ENCODE measurements at regions not wholly inside any gene's neighbourhood (a gene's known extent, or its start where the extent isn't known, plus 50 kb on each side); places are given as distances from the start of the nearest gene placed in this dataset.

GRCh38 chr4:152095701-152096070 is 334.9 kb upstream of the GATB start:
- Histone ChIP-seq H3K27me3 (ENCODE audit: control insufficient read depth in 3 of 3, insufficient read depth in 3 of 3, low read length in 3 of 3) (no peaks in the 10 kb centered on the region), H3K36me3 (ENCODE audit: control insufficient read depth in 3 of 3, insufficient read depth in 3 of 3, low read length in 3 of 3) (no peaks in the 10 kb centered on the region), H3K9me3 (ENCODE audit: control insufficient read depth in 3 of 3, low read length in 3 of 3) (no peaks in the 10 kb centered on the region), H3K9ac (ENCODE audit: low read depth in 1 of 3, low read length in 3 of 3) (no peak overlapping the region), H3K4me1 (ENCODE audit: control insufficient read depth in 3 of 3, insufficient read depth in 3 of 3, low read length in 3 of 3) (peaks cover 0 to 4% (median 3%) of the 10 kb centered on the region in 3 donors), H3K27ac (ENCODE audit: low read depth, low read length) (no peak overlapping the region), H3K4me3 (ENCODE audit: low read length in 3 of 3) (no peak overlapping the region)

GRCh38 chr4:152094970-152095700 is 334.3 kb upstream of the GATB start:
- no peaks in the 10 kb centered on the region for H3K27me3 ChIP-seq (ENCODE audit: control insufficient read depth in 3 of 3, insufficient read depth in 3 of 3, low read length in 3 of 3)
- H3K4me1 ChIP-seq (ENCODE audit: control insufficient read depth in 3 of 3, insufficient read depth in 3 of 3, low read length in 3 of 3): no peaks in the 10 kb centered on the region
- no peak overlapping the region for H3K4me3 ChIP-seq (ENCODE audit: low read length in 3 of 3)
- no peak overlapping the region for H3K27ac ChIP-seq (ENCODE audit: low read depth, low read length)
- no peaks in the 10 kb centered on the region for H3K9me3 ChIP-seq (ENCODE audit: control insufficient read depth in 3 of 3, low read length in 3 of 3)
- H3K36me3 ChIP-seq (ENCODE audit: control insufficient read depth in 3 of 3, insufficient read depth in 3 of 3, low read length in 3 of 3): no peaks in the 10 kb centered on the region
- no peak overlapping the region for H3K9ac ChIP-seq (ENCODE audit: low read depth in 1 of 3, low read length in 3 of 3)

- no peak overlapping the region for H3K4me3 ChIP-seq (ENCODE audit: low read length in 3 of 3)
- no peaks in the 10 kb centered on the region for H3K4me1 ChIP-seq (ENCODE audit: control insufficient read depth in 3 of 3, insufficient read depth in 3 of 3, low read length in 3 of 3)
- no peaks in the 10 kb centered on the region for H3K9me3 ChIP-seq (ENCODE audit: control insufficient read depth in 3 of 3, low read length in 3 of 3)
- H3K9ac ChIP-seq (ENCODE audit: low read depth in 1 of 3, low read length in 3 of 3): no peak overlapping the region
- no peaks in the 10 kb centered on the region for H3K27me3 ChIP-seq (ENCODE audit: control insufficient read depth in 3 of 3, insufficient read depth in 3 of 3, low read length in 3 of 3)
- no peak overlapping the region for H3K27ac ChIP-seq (ENCODE audit: low read depth, low read length)
- H3K36me3 ChIP-seq (ENCODE audit: control insufficient read depth in 3 of 3, insufficient read depth in 3 of 3, low read length in 3 of 3): no peaks in the 10 kb centered on the region
Measured at GRCh38 chr4:152091405-152091804, 330.6 kb upstream of the GATB start.

GRCh38 chr4:152090543-152090942 is 329.7 kb upstream of the GATB start:
- H3K27me3 ChIP-seq (ENCODE audit: control insufficient read depth in 3 of 3, insufficient read depth in 3 of 3, low read length in 3 of 3): no peaks in the 10 kb centered on the region
- no peaks in the 10 kb centered on the region for H3K36me3 ChIP-seq (ENCODE audit: control insufficient read depth in 3 of 3, insufficient read depth in 3 of 3, low read length in 3 of 3)
- H3K9me3 ChIP-seq (ENCODE audit: control insufficient read depth in 3 of 3, low read length in 3 of 3): no peaks in the 10 kb centered on the region
- H3K4me1 ChIP-seq (ENCODE audit: control insufficient read depth in 3 of 3, insufficient read depth in 3 of 3, low read length in 3 of 3): no peaks in the 10 kb centered on the region
- no peak overlapping the region for H3K9ac ChIP-seq (ENCODE audit: low read depth in 1 of 3, low read length in 3 of 3)
- H3K27ac ChIP-seq (ENCODE audit: low read depth, low read length): no peak overlapping the region
- H3K4me3 ChIP-seq (ENCODE audit: low read length in 3 of 3): no peak overlapping the region

GRCh38 chr4:152089584-152089983 is 328.8 kb upstream of the GATB start:
- Histone ChIP-seq H3K9ac (ENCODE audit: low read depth in 1 of 3, low read length in 3 of 3) (no peak overlapping the region), H3K27ac (ENCODE audit: low read depth, low read length) (no peak overlapping the region), H3K36me3 (ENCODE audit: control insufficient read depth in 3 of 3, insufficient read depth in 3 of 3, low read length in 3 of 3) (no peaks in the 10 kb centered on the region), H3K4me1 (ENCODE audit: control insufficient read depth in 3 of 3, insufficient read depth in 3 of 3, low read length in 3 of 3) (no peaks in the 10 kb centered on the region), H3K27me3 (ENCODE audit: control insufficient read depth in 3 of 3, insufficient read depth in 3 of 3, low read length in 3 of 3) (no peaks in the 10 kb centered on the region), H3K4me3 (ENCODE audit: low read length in 3 of 3) (no peak overlapping the region), H3K9me3 (ENCODE audit: control insufficient read depth in 3 of 3, low read length in 3 of 3) (no peaks in the 10 kb centered on the region)

- H3K27ac ChIP-seq (ENCODE audit: low read depth, low read length): no peak overlapping the region
- no peak overlapping the region for H3K4me3 ChIP-seq (ENCODE audit: low read length in 3 of 3)
Measured at GRCh38 chr4:152087335-152087734, 326.5 kb upstream of the GATB start.

GRCh38 chr4:152085657-152086056 is 324.9 kb upstream of the GATB start:
- Histone ChIP-seq H3K9ac (ENCODE audit: low read depth in 1 of 3, low read length in 3 of 3) (no peak overlapping the region), H3K27ac (ENCODE audit: low read depth, low read length) (no peak overlapping the region), H3K27me3 (ENCODE audit: control insufficient read depth in 3 of 3, insufficient read depth in 3 of 3, low read length in 3 of 3) (no peaks in the 10 kb centered on the region), H3K4me1 (ENCODE audit: control insufficient read depth in 3 of 3, insufficient read depth in 3 of 3, low read length in 3 of 3) (no peaks in the 10 kb centered on the region), H3K4me3 (ENCODE audit: low read length in 3 of 3) (no peak overlapping the region), H3K36me3 (ENCODE audit: control insufficient read depth in 3 of 3, insufficient read depth in 3 of 3, low read length in 3 of 3) (no peaks in the 10 kb centered on the region), H3K9me3 (ENCODE audit: control insufficient read depth in 3 of 3, low read length in 3 of 3) (no peaks in the 10 kb centered on the region)

More at GRCh38 chr4:152087335-152087734, 326.5 kb upstream of the GATB start:
- Histone ChIP-seq H3K27me3 (ENCODE audit: control insufficient read depth in 3 of 3, insufficient read depth in 3 of 3, low read length in 3 of 3) (no peaks in the 10 kb centered on the region), H3K4me1 (ENCODE audit: control insufficient read depth in 3 of 3, insufficient read depth in 3 of 3, low read length in 3 of 3) (no peaks in the 10 kb centered on the region), H3K36me3 (ENCODE audit: control insufficient read depth in 3 of 3, insufficient read depth in 3 of 3, low read length in 3 of 3) (no peaks in the 10 kb centered on the region), H3K9ac (ENCODE audit: low read depth in 1 of 3, low read length in 3 of 3) (no peak overlapping the region), H3K9me3 (ENCODE audit: control insufficient read depth in 3 of 3, low read length in 3 of 3) (no peaks in the 10 kb centered on the region)

- Histone ChIP-seq H3K9me3 (ENCODE audit: control insufficient read depth in 3 of 3, low read length in 3 of 3) (no peaks in the 10 kb centered on the region), H3K4me3 (ENCODE audit: low read length in 3 of 3) (no peak overlapping the region), H3K4me1 (ENCODE audit: control insufficient read depth in 3 of 3, insufficient read depth in 3 of 3, low read length in 3 of 3) (no peaks in the 10 kb centered on the region), H3K27me3 (ENCODE audit: control insufficient read depth in 3 of 3, insufficient read depth in 3 of 3, low read length in 3 of 3) (no peaks in the 10 kb centered on the region), H3K36me3 (ENCODE audit: control insufficient read depth in 3 of 3, insufficient read depth in 3 of 3, low read length in 3 of 3) (no peaks in the 10 kb centered on the region), H3K27ac (ENCODE audit: low read depth, low read length) (no peak overlapping the region), H3K9ac (ENCODE audit: low read depth in 1 of 3, low read length in 3 of 3) (no peak overlapping the region)
Measured at GRCh38 chr4:152083338-152083737, 322.5 kb upstream of the GATB start.

GRCh38 chr4:152081024-152081423 is 320.2 kb upstream of the GATB start:
- no peak overlapping the region for H3K4me3 ChIP-seq (ENCODE audit: low read length in 3 of 3)
- H3K36me3 ChIP-seq (ENCODE audit: control insufficient read depth in 3 of 3, insufficient read depth in 3 of 3, low read length in 3 of 3): no peaks in the 10 kb centered on the region
- H3K27me3 ChIP-seq (ENCODE audit: control insufficient read depth in 3 of 3, insufficient read depth in 3 of 3, low read length in 3 of 3): no peaks in the 10 kb centered on the region
- no peaks in the 10 kb centered on the region for H3K9me3 ChIP-seq (ENCODE audit: control insufficient read depth in 3 of 3, low read length in 3 of 3)
- no peaks in the 10 kb centered on the region for H3K4me1 ChIP-seq (ENCODE audit: control insufficient read depth in 3 of 3, insufficient read depth in 3 of 3, low read length in 3 of 3)
- H3K27ac ChIP-seq (ENCODE audit: low read depth, low read length): no peak overlapping the region
- no peak overlapping the region for H3K9ac ChIP-seq (ENCODE audit: low read depth in 1 of 3, low read length in 3 of 3)

- H3K9me3 ChIP-seq (ENCODE audit: control insufficient read depth in 3 of 3, low read length in 3 of 3): no peaks in the 10 kb centered on the region
- no peak overlapping the region for H3K27ac ChIP-seq (ENCODE audit: low read depth, low read length)
- H3K4me1 ChIP-seq (ENCODE audit: control insufficient read depth in 3 of 3, insufficient read depth in 3 of 3, low read length in 3 of 3): no peaks in the 10 kb centered on the region
- no peak overlapping the region for H3K9ac ChIP-seq (ENCODE audit: low read depth in 1 of 3, low read length in 3 of 3)
- no peaks in the 10 kb centered on the region for H3K36me3 ChIP-seq (ENCODE audit: control insufficient read depth in 3 of 3, insufficient read depth in 3 of 3, low read length in 3 of 3)
- H3K4me3 ChIP-seq (ENCODE audit: low read length in 3 of 3): no peak overlapping the region
- H3K27me3 ChIP-seq (ENCODE audit: control insufficient read depth in 3 of 3, insufficient read depth in 3 of 3, low read length in 3 of 3): no peaks in the 10 kb centered on the region
Measured at GRCh38 chr4:152079543-152080293, 318.9 kb upstream of the GATB start.
